Activated CD4-positive, CD25-positive, alpha-beta regulatory T cell treated with anti-CD3 and anti-CD28 coated beads, Interleukin-2, amount 50 U/mL, for 24 hours (primary cell): ENCODE measurements at regions not wholly inside any gene's neighbourhood (a gene's known extent, or its start where the extent isn't known, plus 50 kb on each side); places are given as distances from the start of the nearest gene placed in this dataset.
"Not testable (repeated sequence)": the region's sequence is repeated elsewhere in the genome, so short reads cannot be mapped to it uniquely, and the experiment has no call there.

ENCODE experiments used
- ATAC-seq, 2 donors: fragments of 150-1000 bp; cut with Tn5 transposase; one replicate each; pipeline ENCODE4 v1.10.0; 2021; ENCODE audit warnings: mild to moderate bottlenecking in 1 of 2, moderate library complexity in 1 of 2

DNA sequence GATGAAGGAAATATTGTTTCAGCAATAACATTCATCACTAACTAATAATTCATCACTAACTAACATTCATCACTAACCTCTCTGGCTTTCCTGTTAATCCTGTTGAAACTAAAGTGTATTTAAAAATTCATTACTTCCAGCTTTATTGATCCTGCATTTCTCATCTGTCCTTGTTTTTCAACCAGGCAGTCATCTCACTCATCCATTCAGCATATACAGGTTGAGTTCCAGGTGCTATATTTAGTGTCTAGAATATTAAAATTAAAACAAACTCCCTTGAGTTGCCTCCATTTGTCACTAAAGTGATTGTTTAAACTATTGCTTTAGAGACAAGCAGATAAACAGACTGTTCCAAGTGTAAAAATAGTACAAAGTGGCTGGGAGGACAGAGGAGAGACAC lies 58.1 kb downstream of the ATXN7L3B start:
- no peak for ATAC-seq

DNA sequence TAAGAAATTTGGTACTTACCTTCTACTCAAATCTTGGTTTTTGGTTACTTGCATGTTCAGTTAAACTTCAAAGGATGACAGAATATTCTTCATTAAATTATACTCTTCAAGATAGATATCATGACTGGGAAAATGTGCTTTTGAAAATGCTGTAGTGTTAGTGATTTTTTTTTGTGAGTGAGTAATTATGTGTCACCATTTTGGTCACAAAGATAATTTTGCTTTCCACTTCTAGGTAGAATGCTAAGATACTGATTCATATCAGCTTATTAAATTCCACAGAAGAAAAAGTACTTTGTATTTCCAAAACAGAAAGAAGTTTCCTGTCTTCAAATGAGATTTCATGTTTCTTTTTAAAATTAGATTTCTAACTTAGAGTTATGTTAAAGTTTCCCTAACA lies 61.2 kb downstream of the ATXN7L3B start:
- no peak for ATAC-seq

DNA sequence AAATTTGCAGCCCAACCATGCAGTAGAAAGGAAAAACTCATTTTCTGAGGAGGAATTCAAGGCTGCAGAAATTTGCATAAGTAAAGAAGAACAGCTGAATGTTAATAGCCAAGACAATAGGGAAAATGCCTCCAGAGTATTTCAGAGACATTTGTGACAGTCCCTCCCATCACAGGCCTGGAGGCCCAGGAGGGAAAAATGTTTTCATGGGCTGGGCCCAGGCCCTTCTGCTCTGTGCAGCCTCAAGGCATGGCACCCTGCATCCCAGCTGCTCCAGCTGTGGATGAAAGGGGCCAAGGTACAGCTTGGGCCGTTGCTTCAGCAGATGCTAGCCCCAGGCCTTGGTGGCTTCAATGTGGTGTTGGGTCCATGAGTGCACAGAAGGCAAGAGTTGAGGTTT lies 62.3 kb downstream of the ATXN7L3B start:
- ATAC-seq: no peak

DNA sequence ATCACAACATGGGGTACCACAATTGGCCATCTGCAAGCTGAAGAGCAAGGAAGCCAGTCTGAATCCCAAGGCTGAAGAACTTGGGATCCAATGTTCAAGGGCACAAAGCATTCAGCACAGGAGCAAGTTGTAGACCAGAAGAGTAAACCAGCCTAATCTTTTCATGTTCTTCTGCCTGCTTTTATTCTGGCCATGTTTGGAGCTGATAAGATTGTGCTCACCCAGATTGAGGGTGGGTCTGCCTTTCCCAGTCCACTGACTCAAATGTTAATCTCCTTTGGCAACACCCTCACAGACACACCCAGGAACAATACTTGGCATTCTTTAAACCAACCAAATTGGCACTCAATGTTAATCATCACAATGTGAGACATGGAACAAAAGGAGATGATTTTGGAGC lies 63.2 kb downstream of the ATXN7L3B start:
- not testable (repeated sequence) for ATAC-seq

DNA sequence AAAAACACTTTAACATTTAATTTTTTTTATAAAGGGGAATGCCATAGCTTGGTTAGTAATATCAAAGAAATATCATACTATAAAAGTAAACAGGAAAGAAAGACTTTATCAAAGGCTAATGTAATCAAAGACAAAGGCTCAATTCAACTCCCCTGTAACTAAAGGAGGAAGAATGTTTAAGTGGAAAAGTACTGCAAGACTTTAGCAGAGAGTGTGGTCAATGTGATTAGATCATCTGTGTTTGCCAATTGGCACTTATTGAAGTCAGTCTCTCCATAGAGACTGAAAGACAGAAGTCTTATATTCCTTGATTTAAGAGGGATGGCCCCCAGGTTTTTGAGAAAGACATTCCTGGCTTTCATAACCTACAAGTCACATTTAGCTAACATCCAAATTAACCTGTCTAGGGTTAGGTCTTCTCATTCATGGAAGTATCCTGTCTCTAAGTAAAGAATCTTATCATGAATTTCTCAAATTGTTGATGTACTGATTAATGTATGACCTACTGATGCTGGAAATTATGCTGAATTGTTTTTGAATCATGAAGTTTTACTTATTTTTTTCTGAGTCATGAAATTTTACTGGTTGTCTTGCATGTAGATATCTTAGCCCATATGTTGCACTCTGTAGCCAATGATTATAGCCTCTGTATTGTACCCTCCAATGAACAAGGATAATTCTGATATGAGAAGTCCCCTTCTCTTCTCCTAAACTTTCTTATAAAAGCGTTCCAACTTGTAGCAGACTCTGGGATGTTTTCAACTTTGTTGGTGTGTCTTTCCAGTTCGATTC lies 65.4 kb downstream of the ATXN7L3B start:
- ATAC-seq: no peak

DNA sequence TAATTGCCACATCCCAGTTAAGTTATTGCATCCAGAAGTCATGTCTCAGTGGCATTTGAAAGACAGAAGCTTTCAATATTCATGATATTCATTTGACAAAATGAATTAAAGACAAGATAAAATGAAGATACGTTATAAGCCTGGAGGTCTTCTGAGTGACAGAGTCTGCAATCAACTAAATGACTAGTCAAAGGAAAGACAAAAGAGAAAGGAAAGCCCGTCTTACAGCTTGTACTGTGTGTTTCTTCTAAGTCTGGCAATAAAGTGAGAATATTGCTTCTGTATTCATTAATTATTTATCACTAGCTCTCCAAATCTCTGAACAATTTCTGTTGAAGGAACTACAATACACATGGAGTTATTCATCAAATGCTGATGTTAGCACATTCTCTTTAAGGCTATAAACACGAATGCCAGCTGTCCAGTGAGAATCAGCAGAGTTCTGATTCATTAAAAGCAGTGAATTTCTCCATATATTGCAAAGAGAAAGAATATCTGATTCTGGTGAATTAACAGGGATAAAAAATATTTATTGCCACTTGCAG lies 70.7 kb downstream of the ATXN7L3B start:
- ATAC-seq: no peak

DNA sequence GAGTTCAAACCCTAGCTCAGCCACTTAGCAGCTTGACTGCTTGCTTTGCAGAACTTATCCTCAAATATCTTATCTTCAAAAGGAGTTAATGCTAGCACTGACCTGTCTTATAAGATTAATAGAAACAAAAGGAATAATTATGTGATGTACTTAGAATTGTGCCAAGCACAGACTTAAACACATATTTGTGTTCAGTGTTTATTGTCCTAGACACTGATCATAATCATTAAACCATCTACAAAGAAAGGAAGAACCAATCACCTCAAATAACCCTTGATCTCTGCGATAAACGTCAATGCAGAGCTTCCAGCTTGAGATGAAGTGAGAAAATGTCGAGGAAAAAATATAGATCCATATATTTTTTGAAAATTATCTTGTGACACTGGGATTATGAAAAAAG lies 73.1 kb downstream of the ATXN7L3B start:
- no peak for ATAC-seq

DNA sequence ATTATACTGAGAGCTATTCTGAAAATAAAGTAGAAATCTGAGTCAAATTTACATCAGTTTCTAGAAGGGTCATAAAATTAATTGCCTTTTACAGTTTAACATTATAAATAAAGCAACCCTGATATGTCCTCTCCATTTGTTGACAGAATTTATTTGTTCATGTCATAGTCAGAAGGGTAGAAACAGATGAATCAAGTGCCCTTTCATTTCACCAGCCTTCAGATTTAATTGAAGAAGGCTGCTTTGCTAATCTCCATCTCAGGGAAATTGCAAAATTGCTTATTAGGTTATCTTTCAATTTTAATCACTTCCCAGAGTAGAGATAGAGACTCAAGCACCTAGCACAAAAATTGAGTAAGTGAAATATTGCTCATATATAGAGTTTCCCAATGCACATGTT lies 76.8 kb downstream of the ATXN7L3B start:
- ATAC-seq: no peak

DNA sequence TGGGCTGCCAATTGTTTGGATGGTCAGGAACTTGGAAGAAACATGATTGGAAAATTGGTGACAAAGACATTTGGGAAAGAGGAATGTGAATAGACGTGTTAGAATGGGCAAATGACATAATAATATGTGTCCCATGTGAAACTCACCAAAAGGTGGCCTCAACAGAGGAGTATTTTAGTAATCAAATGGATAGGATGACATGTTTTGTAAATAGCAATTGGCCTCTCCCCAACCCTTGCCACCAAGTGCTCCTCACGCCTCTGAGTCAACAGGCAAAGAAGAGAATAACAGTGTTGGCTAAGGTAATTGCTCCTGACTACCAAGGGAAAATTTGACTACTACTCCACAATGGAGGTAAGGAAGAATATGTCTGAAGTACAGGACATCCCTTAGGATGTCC lies 81.4 kb downstream of the ATXN7L3B start:
- no peak for ATAC-seq

DNA sequence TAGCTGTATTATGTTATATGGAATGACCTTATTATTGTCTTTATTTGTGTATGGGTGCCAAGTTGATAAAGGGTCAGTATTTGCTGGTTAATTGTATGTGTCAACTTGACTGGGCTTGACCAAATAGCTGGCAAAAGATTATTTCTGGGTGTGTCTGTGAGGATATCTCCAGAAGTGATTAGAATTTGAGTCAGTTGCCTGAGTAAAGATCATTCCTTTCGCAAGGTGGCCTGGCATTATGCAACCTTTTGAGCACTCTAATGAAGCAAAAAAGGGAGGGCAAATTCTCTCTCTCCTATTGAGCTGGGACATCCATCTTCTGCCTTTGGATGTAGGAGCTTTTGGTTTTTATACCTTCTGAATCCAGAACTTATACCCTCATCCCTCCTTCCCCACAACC lies 82.2 kb downstream of the ATXN7L3B start:
- no peak for ATAC-seq

DNA sequence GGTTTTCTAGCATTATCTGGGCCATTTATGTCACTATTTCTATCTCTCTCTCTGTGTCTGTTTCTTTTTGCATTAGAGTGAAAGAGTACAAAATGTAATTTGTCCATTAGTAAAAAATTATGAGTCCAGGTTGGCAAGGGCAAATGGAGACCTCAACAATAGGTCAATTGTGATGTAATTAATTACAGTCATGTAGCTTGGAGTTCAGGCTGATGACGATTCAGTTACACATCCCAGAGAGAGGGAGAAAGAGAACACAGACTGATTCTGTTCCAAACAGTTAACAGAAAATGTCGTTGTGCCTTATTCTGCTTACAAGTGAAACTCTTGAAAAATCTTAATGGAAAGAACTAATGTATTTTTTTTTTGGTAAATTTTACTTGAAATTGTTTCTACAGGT lies 83.3 kb downstream of the ATXN7L3B start:
- ATAC-seq: no peak

DNA sequence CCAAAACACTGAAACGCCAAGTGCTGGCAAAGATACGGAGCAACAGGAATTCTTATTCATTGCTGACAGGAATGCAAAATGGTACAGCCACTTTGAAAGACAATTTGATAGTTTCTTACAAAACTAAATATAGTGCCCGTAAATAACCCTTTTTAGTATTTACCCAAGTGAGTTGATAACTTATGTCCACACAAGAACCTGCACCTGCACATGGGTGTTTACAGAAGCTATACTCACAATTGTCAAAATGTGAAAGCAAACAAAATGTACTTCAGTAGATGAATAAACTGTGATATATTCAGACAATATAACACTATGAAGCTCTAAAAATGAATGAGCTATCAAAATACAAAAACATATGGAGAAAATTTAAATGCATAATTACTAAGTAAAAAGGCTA lies 86.6 kb downstream of the ATXN7L3B start:
- ATAC-seq: no peak

DNA sequence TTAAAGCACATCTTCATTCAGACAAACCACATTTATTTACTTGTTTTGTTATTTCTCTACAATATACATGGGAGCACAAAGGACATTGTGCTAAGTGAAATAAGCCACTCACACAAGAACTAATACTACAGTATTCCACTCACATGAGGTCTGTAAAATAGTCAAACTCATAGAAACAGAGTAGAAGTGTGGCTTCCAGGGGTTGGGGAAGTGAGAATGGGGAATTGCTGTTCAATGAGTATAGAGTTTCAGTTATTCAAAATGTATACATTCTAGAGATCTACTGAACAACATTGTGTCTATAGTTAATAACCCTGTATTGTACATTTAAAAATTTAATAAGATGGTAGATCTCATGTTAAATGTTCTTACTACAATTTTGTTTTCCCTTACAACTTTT lies 88.8 kb downstream of the ATXN7L3B start:
- ATAC-seq: no peak

DNA sequence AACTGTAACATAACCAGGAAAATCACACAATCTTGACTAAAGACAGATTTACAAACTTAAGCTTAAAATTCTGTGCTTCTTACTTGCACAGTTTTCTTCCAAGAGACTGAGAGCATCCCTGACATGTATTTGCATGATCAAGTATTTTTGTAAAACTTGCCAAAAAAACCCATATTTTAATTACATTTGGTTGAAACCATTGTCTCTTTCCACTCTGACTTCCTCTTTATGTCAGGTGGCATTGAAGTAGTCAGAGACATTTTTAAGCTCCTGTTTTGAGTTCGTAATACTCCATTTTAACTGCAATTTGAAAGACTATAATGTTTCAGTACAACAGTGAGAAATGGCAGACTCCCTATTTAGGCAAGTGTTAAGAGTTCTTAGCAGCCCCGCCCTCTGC lies 103.6 kb downstream of the ATXN7L3B start:
- no peak for ATAC-seq

DNA sequence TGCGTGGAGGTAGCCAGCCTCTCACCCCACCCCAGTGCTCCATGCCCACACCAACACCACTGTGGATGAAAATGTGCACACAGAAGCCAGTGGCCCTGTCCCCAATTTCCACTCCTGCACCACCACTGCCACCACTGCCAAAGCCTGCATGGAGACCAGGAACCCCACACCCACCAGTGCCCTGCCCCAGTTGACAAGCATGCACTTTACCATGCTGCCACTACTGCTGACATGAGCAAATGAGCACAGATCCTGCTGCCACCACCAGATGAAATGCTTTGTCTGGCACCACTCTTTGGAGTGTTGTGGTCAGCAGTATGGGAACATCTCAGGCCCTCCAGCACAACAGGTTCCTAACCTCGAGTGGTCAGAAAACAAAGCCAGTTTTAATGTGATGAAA lies 104.1 kb downstream of the ATXN7L3B start:
- no peak for ATAC-seq

DNA sequence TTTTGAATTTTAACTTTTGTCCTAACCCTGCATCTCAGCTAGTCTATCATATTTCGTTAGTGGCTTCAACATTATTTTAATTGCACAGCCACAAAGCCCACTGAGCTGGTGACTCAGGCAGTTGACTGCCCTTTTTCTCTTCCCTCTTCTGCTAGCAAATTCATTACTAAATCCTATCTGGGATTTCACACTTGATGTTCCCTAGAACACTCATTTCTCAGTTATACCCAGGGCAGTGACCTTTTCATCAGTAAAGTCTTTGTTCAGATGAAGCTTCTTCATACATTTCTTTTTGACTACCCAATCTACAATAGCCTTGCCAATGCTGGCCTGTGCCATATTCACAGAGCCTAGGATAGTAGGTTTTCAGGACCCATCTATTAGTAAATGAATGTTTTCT lies 107.0 kb downstream of the ATXN7L3B start:
- no peak for ATAC-seq

DNA sequence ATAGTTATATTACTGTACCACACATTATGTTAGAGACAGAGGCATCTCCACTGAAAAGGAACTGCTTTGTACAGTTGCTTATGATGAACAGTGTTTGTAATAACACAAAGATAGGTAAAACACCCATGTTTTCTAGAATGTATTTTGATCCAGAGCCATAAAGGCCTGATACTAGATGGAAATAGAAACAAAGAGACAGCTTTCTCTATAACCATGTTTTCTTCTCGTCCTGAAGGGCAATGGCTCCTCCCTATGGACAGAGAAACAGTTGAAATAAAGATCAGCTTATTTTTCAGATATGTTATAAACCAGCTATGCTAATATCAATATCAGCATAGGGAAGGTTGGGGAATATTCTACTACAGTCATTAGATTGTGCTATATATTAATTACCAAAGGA lies 109.2 kb downstream of the ATXN7L3B start:
- ATAC-seq: no peak

DNA sequence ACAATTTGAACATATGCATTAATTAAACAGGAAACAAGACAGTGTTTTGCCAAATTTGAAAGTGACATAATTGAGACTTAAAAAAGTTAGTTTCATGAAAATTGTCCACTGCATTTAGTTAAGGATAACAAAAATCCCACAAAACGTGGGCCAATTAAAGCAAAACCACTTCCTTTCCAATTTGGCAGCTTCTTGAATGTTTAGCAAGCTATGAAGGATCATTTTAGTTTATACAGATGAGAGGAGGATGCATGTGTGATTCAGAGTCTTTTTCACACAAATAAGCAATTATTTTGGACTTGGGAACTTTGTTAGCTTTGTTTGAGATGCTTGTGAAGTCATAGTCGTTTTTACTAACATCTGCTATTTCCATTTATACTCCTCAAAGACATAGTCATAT lies 109.6 kb downstream of the ATXN7L3B start:
- no peak for ATAC-seq

DNA sequence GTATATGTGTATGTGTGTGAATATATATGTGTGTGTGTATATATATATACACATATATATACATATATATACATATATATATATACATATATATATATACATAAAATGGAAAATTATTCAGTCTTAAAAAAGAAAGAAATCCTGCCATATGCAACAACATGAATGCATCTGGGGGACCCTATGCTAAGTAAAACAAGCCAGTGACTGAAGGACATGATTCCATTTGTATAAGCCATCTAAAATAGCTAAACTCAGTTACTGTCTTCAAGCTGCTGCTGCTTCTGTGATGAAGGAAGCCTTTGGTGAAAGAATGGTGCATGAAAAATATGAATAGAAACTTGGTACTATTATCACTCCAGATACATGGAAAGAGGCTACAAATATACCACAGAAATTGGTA lies 118.6 kb downstream of the ATXN7L3B start:
- ATAC-seq: no peak

DNA sequence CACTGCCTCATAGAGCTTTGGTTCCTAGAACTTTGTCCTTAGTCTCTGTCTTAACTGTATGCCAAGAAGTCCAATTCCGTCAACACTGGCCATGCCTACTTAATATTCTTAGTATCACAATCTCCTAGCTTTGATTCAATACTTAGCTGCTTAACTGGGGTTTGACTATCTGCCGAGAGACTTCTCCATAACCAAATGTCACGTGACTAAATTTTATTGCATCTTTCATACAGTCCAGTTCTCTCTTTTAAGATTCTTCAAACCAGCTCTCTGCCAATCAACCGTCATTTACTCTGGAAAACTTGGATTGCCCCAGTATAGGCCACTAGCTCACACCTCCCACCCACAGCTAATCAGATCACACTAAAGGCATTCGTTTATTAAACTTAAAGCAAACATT lies 122.8 kb downstream of the ATXN7L3B start:
- ATAC-seq: no peak

DNA sequence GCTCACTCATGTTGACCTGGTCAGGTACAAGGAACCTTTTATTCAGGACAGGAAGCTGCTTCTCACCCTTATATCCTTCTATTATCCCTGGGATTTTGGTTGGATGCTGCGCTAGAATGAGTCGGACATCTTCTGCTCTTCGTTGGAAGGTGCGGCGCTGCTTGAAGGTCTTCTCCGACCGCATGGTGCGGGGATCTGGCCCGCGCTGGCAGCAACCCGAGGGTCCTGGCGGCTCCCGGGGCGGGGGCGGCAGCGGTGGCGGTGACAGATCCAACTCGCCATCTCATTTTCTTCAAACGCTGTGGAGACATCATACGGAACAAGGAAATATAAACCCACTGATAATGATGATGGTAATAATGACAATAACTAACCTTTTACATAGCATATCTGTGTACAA lies 126.3 kb downstream of the ATXN7L3B start:
- no peak for ATAC-seq

DNA sequence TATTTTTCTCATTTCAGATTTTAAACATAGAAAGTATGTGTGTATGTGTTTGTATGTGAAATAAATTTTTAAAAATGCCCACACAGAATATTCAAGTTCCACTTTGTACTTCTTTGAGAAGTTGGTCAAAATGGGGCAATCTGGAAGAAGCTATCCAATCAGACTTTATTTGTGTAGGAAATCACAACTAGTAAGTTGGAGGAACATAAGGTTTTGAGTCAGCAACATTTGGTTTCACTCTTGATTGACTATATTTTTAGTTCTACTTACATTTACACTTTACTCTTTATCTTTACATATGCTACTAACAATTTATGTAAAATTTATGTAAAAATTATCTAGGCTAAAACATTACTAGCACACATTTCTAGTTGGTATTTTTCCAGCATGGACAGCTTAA lies 128.1 kb downstream of the ATXN7L3B start:
- ATAC-seq: no peak

DNA sequence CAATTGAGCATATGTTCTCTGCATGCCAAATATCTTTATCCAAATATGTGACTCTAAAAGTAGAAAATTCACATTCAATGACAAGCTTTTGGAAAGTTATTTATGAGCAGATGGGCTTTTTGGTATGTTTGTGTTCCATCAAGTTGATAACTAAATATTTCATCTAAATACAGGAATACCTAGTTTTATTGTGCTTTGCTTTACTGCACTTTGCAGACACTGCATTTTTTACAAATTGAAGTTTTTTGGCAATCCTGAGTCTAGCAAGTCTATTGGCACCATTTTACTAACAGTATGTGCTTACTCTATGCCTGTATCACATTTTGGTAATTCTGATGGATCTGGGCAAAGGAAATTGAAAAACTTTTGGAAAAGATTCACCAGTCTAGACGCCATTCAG lies 133.8 kb downstream of the ATXN7L3B start:
- ATAC-seq: no peak

DNA sequence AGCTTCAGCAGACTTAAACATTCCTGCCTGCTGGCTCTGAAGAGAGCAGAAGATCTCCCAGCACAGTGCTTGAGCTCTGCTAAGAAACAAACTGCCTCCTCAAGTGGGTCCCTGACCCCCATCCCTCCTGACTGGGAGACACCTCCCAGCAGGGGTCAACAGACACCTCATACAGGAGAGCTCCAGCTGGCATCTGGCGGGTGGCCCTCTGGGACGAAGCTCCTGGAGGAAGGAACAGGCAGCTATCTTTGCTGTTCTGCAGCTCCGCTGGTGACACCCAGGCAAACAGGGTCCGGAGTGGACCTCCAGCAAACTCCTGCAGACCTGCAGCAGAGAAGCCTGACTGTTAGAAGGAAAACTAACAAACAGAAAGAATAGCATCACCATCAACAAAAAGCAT lies 139.3 kb downstream of the ATXN7L3B start:
- not testable (repeated sequence) for ATAC-seq

DNA sequence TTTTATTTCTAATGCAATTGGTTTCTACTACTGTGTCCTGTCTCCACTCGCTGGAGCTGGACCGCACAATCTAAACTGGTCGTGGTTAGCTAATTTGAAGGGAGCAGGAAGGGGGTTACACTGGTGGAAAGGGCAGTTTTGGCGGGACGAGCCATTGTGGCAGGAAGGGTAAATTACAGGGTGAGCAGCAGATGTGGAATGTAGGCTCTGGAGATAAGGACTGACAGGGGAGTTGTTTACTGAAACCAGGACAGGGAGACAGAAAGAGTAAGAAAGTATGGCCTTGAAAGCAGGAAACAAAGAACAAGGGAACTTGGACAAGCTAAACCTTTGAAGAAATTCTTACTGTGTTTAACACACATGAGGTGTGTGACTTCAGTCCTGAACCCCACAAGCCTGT lies 147.8 kb downstream of the ATXN7L3B start:
- no peak for ATAC-seq
